Activated naive CD4-positive, alpha-beta T cell treated with anti-CD3 and anti-CD28 coated beads for 36 hours (primary cell): ENCODE measurements at regions not wholly inside any gene's neighbourhood (a gene's known extent, or its start where the extent isn't known, plus 50 kb on each side); places are given as distances from the start of the nearest gene placed in this dataset.
"Not testable (repeated sequence)": the region's sequence is repeated elsewhere in the genome, so short reads cannot be mapped to it uniquely, and the experiment has no call there.

Experiments
- CTCF ChIA-PET: fragments of 350-600 bp; sonication (Branson Sonifier 250); formaldehyde crosslinking; loops from one replicate; lab custom pipeline; 2021; ENCODE audit warnings: antibody characterized with exemption; lab: Charles Lee
- DNase-seq: peaks from one replicate; pipeline ENCODE4 v3.0.0-alpha.2; 2020
- H3K27ac Mint-ChIP-seq: one replicate; pipeline ENCODE4 v1.8.0; 2021; ENCODE audit warnings: mild to moderate bottlenecking, mixed read lengths
- H3K27me3 Mint-ChIP-seq: one replicate; pipeline ENCODE4 v1.8.0; 2021; ENCODE audit warnings: low read depth, mixed read lengths
- H3K36me3 Mint-ChIP-seq: one replicate; pipeline ENCODE4 v1.8.0; 2021; ENCODE audit warnings: low read depth, mixed read lengths
- H3K4me1 Mint-ChIP-seq: one replicate; pipeline ENCODE4 v1.8.0; 2021; ENCODE audit warnings: low read depth, mixed read lengths
- H3K4me3 Mint-ChIP-seq: one replicate; pipeline ENCODE4 v1.8.0; 2021; ENCODE audit warnings: mild to moderate bottlenecking, moderate library complexity, mixed read lengths
- H3K9me3 Mint-ChIP-seq: one replicate; pipeline ENCODE4 v1.8.0; 2021; ENCODE audit warnings: mixed read lengths
- intact Hi-C: fragments of 100-400 bp; cut with micrococcal nuclease; formaldehyde crosslinking; loops from one replicate; pipeline ENCODE4 v1.15.1; 2023

DNA sequence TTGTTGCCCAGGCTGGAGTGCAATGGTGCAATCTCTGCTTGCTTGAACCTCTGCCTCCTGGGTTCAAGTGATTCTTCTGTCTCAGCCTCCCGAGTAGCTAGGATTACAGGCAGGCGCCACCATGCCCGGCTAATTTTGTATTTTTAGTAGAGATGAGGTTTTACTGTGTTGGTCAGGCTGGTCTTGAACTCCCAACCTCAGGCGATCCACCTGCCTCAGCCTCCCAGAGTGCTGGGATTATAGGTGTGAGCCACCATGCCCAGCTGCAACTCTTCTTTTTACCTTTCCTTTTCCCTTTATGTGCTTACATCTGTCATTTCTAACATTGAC lies 106.5 kb upstream of the TPTE start:
- CTCF ChIA-PET: interaction anchor here (1.1 kb wide), 1 partner anchor 12 kb away, joined by 3 read pairs; no protein-coding TSS in a partner anchor
- H3K27me3 Mint-ChIP-seq, H3K4me3 Mint-ChIP-seq, DNase-seq, intact Hi-C loops, H3K36me3 Mint-ChIP-seq, H3K27ac Mint-ChIP-seq, H3K4me1 Mint-ChIP-seq, H3K9me3 Mint-ChIP-seq: not testable (repeated sequence)

DNA sequence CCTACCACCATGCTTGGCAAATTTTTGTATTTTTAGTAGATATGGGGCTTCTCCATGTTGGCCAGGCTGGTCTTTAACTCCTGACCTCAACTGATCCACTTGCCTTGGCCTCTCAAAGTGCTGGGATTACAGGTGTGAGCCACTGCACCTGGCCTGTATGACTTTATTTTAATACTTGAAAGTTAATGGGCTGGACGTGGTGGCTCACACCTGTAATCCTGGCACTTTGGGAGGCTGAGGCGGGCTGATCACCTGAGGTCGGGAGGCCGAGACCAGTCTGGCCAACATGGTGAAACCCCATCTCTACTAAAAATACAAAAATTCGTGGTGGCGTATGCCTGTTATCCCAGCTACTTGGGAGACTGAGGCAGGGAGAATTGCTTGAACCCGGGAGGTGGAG lies 105.9 kb upstream of the TPTE start:
- H3K27ac Mint-ChIP-seq, H3K36me3 Mint-ChIP-seq, intact Hi-C loops, H3K9me3 Mint-ChIP-seq, H3K4me1 Mint-ChIP-seq, H3K27me3 Mint-ChIP-seq, DNase-seq, H3K4me3 Mint-ChIP-seq: not testable (repeated sequence)
- CTCF ChIA-PET: interaction anchor here (1.1 kb wide), 1 partner anchor 12 kb away, joined by 3 read pairs; no protein-coding TSS in a partner anchor

DNA sequence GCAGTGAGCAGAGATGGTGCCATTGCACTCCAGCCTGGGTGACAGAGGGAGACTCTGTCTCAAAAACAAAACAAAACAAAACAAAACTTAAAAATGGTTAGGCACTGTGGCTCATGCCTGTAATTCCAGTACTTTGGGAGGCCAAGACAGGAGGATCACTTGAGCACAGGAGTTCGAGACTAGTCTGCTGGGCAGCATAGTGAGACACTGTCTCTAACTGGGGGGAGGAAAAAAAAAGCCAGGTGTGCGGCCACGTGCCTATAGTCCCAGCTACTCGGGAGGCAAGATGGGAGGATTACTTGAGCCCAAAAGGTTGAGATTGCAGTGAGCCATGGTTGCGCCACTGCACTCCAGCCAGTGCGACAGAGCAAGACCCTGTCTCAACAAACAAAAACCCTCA lies 105.5 kb upstream of the TPTE start:
- DNase-seq, CTCF ChIA-PET, H3K27me3 Mint-ChIP-seq, H3K36me3 Mint-ChIP-seq, H3K4me1 Mint-ChIP-seq, intact Hi-C loops, H3K9me3 Mint-ChIP-seq, H3K27ac Mint-ChIP-seq, H3K4me3 Mint-ChIP-seq: not testable (repeated sequence)

DNA sequence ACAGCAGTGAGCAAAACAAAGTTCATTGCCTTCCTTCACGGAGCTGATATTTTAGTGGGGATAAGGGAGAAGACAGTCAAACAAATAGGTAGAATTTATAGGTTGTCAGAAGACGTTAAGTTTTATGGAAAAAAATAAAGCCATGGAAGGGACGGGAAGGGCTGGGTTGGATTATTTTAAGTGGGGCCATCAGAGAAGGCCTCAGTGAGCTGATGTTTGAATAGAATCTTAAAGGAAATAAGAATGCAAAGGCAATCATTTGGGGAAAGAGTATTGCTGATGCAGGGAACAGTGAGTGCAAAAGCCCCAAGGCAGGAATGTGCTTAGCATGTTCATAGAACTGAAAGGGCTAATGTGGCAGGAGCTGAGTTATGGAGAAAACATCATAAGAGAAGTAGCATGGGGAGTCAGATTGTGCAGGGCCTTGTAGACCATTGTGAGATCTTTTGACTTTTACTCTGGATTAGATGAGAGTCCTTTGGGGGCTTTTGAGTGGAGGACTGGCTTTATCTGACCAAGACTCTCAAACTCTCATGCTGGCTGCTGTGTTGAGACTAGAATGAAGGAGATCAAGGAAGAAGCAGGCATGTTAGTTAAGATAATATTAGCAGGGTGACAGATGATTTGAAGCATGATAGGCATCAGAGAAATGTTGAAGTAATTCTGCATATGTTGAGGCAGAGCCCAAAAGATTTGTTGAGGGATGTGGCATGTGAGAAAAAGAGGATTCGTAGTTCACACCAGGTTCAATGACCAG lies 104.5 kb upstream of the TPTE start:
- H3K9me3 Mint-ChIP-seq, H3K36me3 Mint-ChIP-seq, DNase-seq, CTCF ChIA-PET, intact Hi-C loops, H3K4me1 Mint-ChIP-seq, H3K27me3 Mint-ChIP-seq, H3K27ac Mint-ChIP-seq, H3K4me3 Mint-ChIP-seq: not testable (repeated sequence)

DNA sequence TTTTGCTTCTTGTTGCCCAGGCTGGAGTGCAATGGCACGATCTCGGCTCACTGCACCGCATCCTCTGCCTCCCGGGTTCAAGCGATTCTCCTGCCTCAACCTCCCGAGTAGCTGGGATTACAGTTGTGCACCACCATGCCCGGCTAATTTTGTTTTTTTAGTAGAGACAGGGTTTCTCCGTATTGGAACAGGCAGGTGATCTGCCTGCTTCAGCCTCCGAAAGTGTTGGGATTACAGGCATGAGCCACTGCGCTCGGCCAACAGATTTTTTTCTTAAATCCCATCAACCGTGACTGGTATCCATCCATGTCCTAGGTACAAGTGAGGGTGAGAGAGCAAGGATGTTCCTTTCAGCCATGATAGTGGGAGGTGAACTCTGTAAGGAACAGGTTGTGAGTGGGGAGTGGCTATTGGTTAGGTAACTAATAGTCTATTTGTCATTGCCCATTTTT lies 103.8 kb upstream of the TPTE start:
- H3K9me3 Mint-ChIP-seq, H3K36me3 Mint-ChIP-seq, H3K4me1 Mint-ChIP-seq, DNase-seq, H3K27ac Mint-ChIP-seq, CTCF ChIA-PET, intact Hi-C loops, H3K27me3 Mint-ChIP-seq, H3K4me3 Mint-ChIP-seq: not testable (repeated sequence)

DNA sequence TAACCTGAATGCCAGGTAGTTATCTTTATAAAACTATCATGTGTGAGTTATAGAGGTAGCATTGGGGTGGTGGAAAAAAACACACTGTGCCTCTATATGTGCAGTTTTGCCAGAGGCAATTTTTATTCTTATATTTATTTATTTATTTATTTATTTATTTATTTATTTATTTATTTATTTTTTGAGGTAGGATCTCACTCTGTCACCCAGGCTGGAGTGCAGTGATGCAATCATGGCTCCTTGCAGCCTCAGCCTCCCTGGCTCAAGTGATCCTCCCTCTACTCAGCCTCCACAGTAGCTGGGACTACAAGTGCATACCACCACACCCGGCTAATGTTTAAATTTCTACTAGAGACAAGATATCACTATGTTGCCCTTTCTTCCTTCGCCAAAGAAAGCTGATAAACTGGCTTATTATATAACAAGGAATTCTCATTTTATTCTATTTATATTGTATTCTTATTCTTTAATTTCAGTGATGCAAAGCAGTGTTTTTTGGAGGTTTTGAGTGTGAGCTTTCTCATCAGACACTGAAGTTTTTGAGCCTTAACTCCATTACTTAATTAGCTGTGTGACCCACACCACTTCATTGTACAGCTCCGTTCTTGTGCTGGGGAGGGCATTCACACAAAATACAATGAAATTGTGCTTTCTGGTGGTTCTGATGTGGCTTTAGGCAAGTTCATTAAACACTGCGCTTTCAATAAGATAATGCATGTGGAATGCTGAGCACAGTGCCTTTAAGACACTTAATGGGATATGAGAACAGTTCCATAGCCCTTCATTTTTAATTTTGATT lies 102.9 kb upstream of the TPTE start:
- H3K27me3 Mint-ChIP-seq, H3K36me3 Mint-ChIP-seq, CTCF ChIA-PET, H3K9me3 Mint-ChIP-seq, H3K27ac Mint-ChIP-seq, DNase-seq, intact Hi-C loops, H3K4me3 Mint-ChIP-seq, H3K4me1 Mint-ChIP-seq: not testable (repeated sequence)

DNA sequence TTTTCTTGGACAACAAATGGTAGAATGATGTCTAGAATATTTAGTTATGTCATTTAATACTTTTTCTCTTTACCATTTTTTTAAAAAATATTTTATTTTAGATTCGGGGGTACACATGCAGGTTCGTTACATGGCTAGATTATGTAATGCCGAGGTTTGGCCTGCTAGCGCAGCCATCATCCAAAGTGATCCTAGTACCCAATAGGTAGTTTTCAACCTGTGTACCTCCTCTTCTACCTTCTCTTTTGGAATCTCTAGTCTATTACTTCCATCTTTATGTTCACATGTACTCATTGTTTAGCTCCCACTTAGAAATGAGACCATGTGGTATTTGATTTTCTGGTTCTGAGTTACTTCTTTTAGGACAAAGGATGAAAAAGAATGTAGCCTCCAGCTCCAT lies 100.2 kb upstream of the TPTE start:
- H3K36me3 Mint-ChIP-seq, H3K27me3 Mint-ChIP-seq, H3K9me3 Mint-ChIP-seq, H3K27ac Mint-ChIP-seq, H3K4me1 Mint-ChIP-seq, CTCF ChIA-PET, H3K4me3 Mint-ChIP-seq, DNase-seq, intact Hi-C loops: not testable (repeated sequence)

DNA sequence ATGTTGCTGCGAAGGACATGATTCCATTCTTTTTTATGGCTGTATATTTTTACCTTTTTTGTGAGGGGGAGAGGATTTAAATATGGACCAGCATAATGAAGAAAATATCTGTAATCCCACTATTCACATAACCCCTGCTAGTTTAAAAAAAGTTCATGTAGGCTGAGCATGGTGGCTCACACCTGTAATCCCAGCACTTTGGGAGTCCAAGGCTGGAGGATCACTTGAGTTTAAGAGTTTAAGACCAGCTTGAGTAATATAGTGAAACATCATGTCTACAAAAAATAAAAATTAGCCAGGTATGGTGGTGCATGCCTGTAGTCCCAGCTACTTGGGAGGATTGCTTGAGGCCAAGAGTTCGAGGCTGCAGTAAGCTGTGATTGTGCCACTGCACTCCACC lies 99.8 kb upstream of the TPTE start:
- H3K4me1 Mint-ChIP-seq, H3K27ac Mint-ChIP-seq, H3K4me3 Mint-ChIP-seq, intact Hi-C loops, H3K9me3 Mint-ChIP-seq, H3K27me3 Mint-ChIP-seq, DNase-seq, H3K36me3 Mint-ChIP-seq, CTCF ChIA-PET: not testable (repeated sequence)

DNA sequence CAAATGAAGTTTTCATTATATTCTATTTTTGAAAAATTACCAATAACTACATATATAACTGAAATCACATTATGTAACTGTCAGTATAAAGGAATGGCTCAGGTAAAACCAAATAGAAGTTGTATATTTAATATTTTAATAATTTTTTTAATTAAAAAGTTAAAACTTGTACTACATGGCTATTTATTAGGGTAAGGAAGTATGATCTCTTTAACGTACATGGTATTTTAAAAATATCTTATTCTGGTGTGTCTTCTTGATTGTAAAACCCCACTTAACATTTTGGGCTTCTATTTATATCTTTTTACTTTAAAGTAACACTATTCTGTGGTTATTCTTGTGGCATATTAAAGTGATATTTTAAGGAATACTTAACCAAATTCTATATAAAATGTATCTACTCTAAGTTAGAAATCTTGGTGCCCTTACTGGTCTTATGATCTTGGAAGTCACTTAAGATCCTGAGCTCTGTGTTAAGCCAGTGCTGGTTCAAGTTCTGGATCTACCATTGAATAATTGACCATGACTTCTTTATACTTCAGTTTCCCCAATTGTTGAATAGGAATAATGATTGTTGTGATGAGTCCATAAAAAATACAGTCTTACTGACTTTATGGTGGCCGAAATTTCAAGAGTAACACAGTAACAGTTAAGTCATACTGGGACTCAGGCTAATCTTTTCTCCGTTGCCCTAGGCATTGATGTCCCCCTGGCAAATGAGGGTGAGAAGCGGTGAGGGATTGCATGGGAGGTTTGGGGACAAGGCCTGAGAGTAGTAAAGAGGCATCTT lies 97.1 kb upstream of the TPTE start:
- intact Hi-C loops: not testable (repeated sequence)

DNA sequence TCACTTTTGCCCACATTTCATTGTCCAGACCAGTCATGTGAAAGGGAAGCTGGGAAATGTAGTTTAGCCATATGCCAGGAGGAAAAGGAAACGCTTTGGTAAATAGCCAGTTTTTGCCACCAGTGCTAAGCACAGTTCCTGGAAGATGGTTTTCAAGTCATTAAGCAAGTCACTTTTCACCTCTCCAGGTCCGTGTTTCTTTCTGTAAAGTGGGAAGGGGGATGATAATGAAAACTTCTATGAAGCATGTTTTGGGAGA lies 96.6 kb upstream of the TPTE start:
- CTCF ChIA-PET, H3K27ac Mint-ChIP-seq, DNase-seq, H3K4me1 Mint-ChIP-seq, H3K36me3 Mint-ChIP-seq, H3K27me3 Mint-ChIP-seq, H3K9me3 Mint-ChIP-seq, intact Hi-C loops, H3K4me3 Mint-ChIP-seq: not testable (repeated sequence)

More for the DNA sequence above, 97.1 kb upstream of the TPTE start:
- CTCF ChIA-PET, H3K36me3 Mint-ChIP-seq, H3K27ac Mint-ChIP-seq, H3K9me3 Mint-ChIP-seq, H3K4me3 Mint-ChIP-seq, H3K4me1 Mint-ChIP-seq, DNase-seq, H3K27me3 Mint-ChIP-seq: not testable (repeated sequence)

DNA sequence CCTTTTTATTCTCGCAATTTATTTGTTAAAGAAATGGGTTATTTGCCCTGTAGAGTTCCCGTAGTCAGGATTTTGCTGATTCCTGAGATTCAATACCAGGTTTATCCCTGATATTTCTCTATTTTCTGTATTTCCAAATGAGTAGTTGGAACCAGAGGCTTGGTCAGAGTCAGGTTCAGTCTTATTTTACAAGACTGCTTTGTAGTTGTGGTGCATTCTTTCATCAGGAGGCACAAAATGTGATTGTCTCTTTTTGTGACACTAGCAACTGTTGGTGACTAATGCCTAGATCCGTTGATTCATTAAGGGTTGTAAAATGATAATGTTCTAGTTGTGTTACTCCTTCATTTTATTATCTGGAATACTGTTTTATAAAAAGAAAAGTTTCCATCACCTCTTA lies 95.5 kb upstream of the TPTE start:
- H3K27ac Mint-ChIP-seq: no peak overlapping the region
- no peak for DNase-seq
- no peak overlapping the region for H3K4me3 Mint-ChIP-seq
- no peaks in the 10 kb centered on the region for H3K4me1 Mint-ChIP-seq
- intact Hi-C loops: no loop called here
- no peaks in the 10 kb centered on the region for H3K9me3 Mint-ChIP-seq
- H3K36me3 Mint-ChIP-seq: no peaks in the 10 kb centered on the region
- CTCF ChIA-PET: no interaction called here
- H3K27me3 Mint-ChIP-seq: no peaks in the 10 kb centered on the region

DNA sequence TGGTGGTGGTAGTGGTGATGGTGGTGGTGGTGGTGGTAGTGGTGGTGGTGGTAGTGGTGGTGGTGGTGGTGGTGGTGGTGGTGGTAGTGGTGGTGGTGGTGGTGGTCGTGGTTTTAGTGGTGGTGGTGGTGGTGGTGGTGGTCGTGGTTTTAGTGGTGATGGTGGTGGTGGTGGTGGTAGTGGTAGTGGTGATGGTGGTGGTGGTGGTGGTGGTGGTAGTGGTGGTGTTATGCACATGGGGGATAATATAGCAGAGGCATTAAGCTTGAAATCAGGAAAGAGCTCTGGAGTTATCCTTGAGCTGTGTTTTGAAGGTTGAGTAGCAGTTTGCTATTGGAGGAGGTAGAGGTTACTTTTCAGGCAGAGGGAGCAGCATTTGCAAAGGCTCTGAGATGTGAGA lies 94.6 kb upstream of the TPTE start:
- H3K4me3 Mint-ChIP-seq, H3K36me3 Mint-ChIP-seq, H3K9me3 Mint-ChIP-seq, H3K27ac Mint-ChIP-seq, H3K4me1 Mint-ChIP-seq, intact Hi-C loops, DNase-seq, CTCF ChIA-PET, H3K27me3 Mint-ChIP-seq: not testable (repeated sequence)

DNA sequence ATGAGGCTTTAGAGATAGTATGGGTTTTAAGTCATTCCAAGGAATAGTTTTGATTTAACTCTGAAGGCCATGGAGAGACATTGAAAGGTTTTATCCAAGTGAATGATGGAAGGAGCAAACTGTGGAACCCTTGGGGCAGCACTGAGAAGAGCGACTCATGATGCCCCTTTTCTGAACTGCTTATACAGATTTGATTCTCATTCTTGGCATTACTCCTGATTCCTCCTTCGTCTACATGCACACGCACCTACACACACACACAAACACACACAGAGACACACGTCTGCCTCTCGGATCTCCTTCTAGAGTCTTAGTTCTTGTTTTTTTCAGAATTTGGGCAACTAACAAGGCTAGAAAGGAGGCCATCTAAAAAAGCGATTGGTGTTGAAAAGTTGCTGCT lies 94.1 kb upstream of the TPTE start:
- DNase-seq, intact Hi-C loops, H3K36me3 Mint-ChIP-seq, H3K27me3 Mint-ChIP-seq, H3K27ac Mint-ChIP-seq, CTCF ChIA-PET, H3K4me3 Mint-ChIP-seq, H3K4me1 Mint-ChIP-seq, H3K9me3 Mint-ChIP-seq: not testable (repeated sequence)
